Neural cell (in vitro differentiated cells): ENCODE measurements at regions not wholly inside any gene's neighbourhood (a gene's known extent, or its start where the extent isn't known, plus 50 kb on each side); places are given as distances from the start of the nearest gene placed in this dataset.

ENCODE experiments used
- H2AFZ ChIP-seq: fragments of 200-600, 300-800 bp; sonication (generic), shearing (Covaris generic); 2 replicates; pipeline ENCODE4 v1.6.0; 2014; ENCODE audit warnings: low read depth, mild to moderate bottlenecking, antibody characterized with exemption, low read length, moderate library complexity
- H3F3A ChIP-seq: fragments of 200-600 bp; shearing (Covaris generic); 2 replicates; pipeline ENCODE4 v1.6.1; 2016; ENCODE audit warnings: mild to moderate bottlenecking, moderate library complexity, mixed read lengths, antibody characterized with exemption, low read length; ENCODE audit not compliant: insufficient read depth, poor library complexity, severe bottlenecking
- H3K27ac ChIP-seq: fragments of 200-600, 300-800 bp; sonication (generic), shearing (Covaris generic); 2 replicates; pipeline ENCODE4 v1.5.1; 2014; ENCODE audit warnings: mild to moderate bottlenecking, low read length, moderate library complexity
- H3K27me3 ChIP-seq: fragments of 300-800, 200-600 bp; sonication (generic), shearing (Covaris generic); 2 replicates; pipeline ENCODE4 v1.6.0; 2014; ENCODE audit warnings: mild to moderate bottlenecking, low read depth, low read length, moderate library complexity; ENCODE audit not compliant: insufficient read depth
- H3K36me3 ChIP-seq: fragments of 300-800, 200-600 bp; sonication (generic), shearing (Covaris generic); 2 replicates; pipeline ENCODE4 v1.5.1; 2014; ENCODE audit warnings: mild to moderate bottlenecking, antibody characterized with exemption, low read length, moderate library complexity; ENCODE audit not compliant: insufficient read depth
- H3K4me2 ChIP-seq: fragments of 300-800, 200-600 bp; sonication (generic), shearing (Covaris generic); 2 replicates; pipeline ENCODE4 v1.6.0; 2014; ENCODE audit warnings: mild to moderate bottlenecking, low read length
- H3K4me3 ChIP-seq: fragments of 300-800, 200-600 bp; sonication (generic), shearing (Covaris generic); 2 replicates; pipeline ENCODE4 v1.5.1; 2014; ENCODE audit warnings: mild to moderate bottlenecking, low read length, moderate library complexity
- H3K79me2 ChIP-seq: fragments of 200-600 bp; shearing (Covaris generic); replicated peaks from 2 replicates; pipeline ENCODE4 v1.6.0; 2014; ENCODE audit warnings: mild to moderate bottlenecking, low read length, moderate library complexity; ENCODE audit not compliant: insufficient read depth
- H3K9ac ChIP-seq: fragments of 300-800, 200-600 bp; sonication (generic), shearing (Covaris generic); 2 replicates; pipeline ENCODE4 v1.6.1; 2016; ENCODE audit warnings: mild to moderate bottlenecking, low read length, mixed read lengths
- H3K9me2 ChIP-seq: fragments of 200-600 bp; shearing (Covaris generic); 2 replicates; pipeline ENCODE4 v1.6.1; 2016; ENCODE audit warnings: mild to moderate bottlenecking, low read length, mixed read lengths; ENCODE audit not compliant: insufficient read depth
- H3K9me3 ChIP-seq: fragments of 200-600, 300-800 bp; sonication (generic), shearing (Covaris generic); 2 replicates; pipeline ENCODE4 v1.6.1; 2016; ENCODE audit warnings: mild to moderate bottlenecking, mixed run types, low read length, moderate library complexity, mixed read lengths
- H4K20me1 ChIP-seq: fragments of 200-600 bp; shearing (Covaris generic); 2 replicates; pipeline ENCODE4 v1.6.1; 2016; ENCODE audit warnings: mild to moderate bottlenecking, mixed run types; ENCODE audit not compliant: insufficient read depth
- CTCF ChIP-seq: fragments of 450-650 bp; IDR thresholded peaks from 2 replicates; pipeline ENCODE4 v1.5.1; 2014; ENCODE audit warnings: antibody characterized with exemption, mild to moderate bottlenecking, moderate library complexity; ENCODE audit not compliant: poor library complexity, severe bottlenecking
- EP300 ChIP-seq: fragments of 450-650 bp; conservative IDR thresholded peaks from 2 replicates; pipeline ENCODE4 v1.6.1; 2014; ENCODE audit warnings: antibody characterized with exemption, mild to moderate bottlenecking, moderate library complexity; ENCODE audit not compliant: poor library complexity, severe bottlenecking
- EZH2 ChIP-seq: fragments of 200-600, 300-800 bp; shearing (Covaris generic), sonication (generic); IDR thresholded peaks from 2 replicates; pipeline ENCODE4 v1.6.1; 2014; ENCODE audit warnings: antibody characterized with exemption, low read length, borderline replicate concordance, mild to moderate bottlenecking; ENCODE audit not compliant: insufficient read depth, poor library complexity, severe bottlenecking
- MXI1 ChIP-seq: fragments of 450-650 bp; conservative IDR thresholded peaks from 2 replicates; pipeline ENCODE4 v1.6.1; 2014; ENCODE audit warnings: antibody characterized with exemption, mild to moderate bottlenecking; ENCODE audit not compliant: poor library complexity, severe bottlenecking
- POLR2AphosphoS5 ChIP-seq: IDR thresholded peaks from 2 replicates; pipeline ENCODE4 v1.6.1; 2012
- RAD21 ChIP-seq: fragments of 450-650 bp; conservative IDR thresholded peaks from 2 replicates; pipeline ENCODE4 v1.6.1; 2014; ENCODE audit warnings: antibody characterized with exemption, mild to moderate bottlenecking, moderate library complexity
- REST ChIP-seq: IDR thresholded peaks from 2 replicates; pipeline ENCODE4 v1.6.1; 2012; ENCODE audit warnings: borderline replicate concordance
- SMC3 ChIP-seq: fragments of 450-650 bp; conservative IDR thresholded peaks from 2 replicates; pipeline ENCODE4 v1.6.1; 2014; ENCODE audit warnings: antibody characterized with exemption, mild to moderate bottlenecking, moderate library complexity; ENCODE audit not compliant: poor library complexity
- TAF1 ChIP-seq: IDR thresholded peaks from 2 replicates; pipeline ENCODE4 v1.6.1; 2012; ENCODE audit warnings: low read depth

- Histone ChIP-seq H3K4me2 (no peak overlapping the region), H2AFZ (no peak overlapping the region), H3K79me2 (no peaks in the 10 kb centered on the region), H3K27me3 (no peaks in the 10 kb centered on the region), H3K9ac (no peak overlapping the region), H3F3A (no peaks in the 10 kb centered on the region), H3K9me2 (no peaks in the 10 kb centered on the region), H3K36me3 (no peaks in the 10 kb centered on the region), H4K20me1 (no peaks in the 10 kb centered on the region), H3K9me3 (peaks cover 5% of the 10 kb centered on the region), H3K4me3 (no peak overlapping the region), H3K27ac (no peak overlapping the region)
- TF ChIP-seq EP300 = no peak
- no peak for TF ChIP-seq RAD21
- no peak for TF ChIP-seq POLR2AphosphoS5
- TF ChIP-seq SMC3 = no peak
- TF ChIP-seq EZH2 = no peak
- no peak for TF ChIP-seq TAF1
- TF ChIP-seq CTCF = no peak
- TF ChIP-seq MXI1 = no peak
- TF ChIP-seq REST = no peak
These were observed 1170.4 kb downstream of the UQCRFS1 start for GRCh38 chr19:28042516-28042915.

- no peak overlapping the region for H3K4me3 ChIP-seq
- H2AFZ ChIP-seq = no peak overlapping the region
- no peaks in the 10 kb centered on the region for H3K36me3 ChIP-seq
- H4K20me1 ChIP-seq = no peaks in the 10 kb centered on the region
- no peak overlapping the region for H3K4me2 ChIP-seq
- no peaks in the 10 kb centered on the region for H3F3A ChIP-seq
- peaks cover 5% of the 10 kb centered on the region for H3K9me3 ChIP-seq
- no peaks in the 10 kb centered on the region for H3K9me2 ChIP-seq
- H3K27me3 ChIP-seq = no peaks in the 10 kb centered on the region
- no peak overlapping the region for H3K27ac ChIP-seq
- TF ChIP-seq TAF1 = no peak
- TF ChIP-seq CTCF = no peak
- TF ChIP-seq MXI1 = no peak
- TF ChIP-seq POLR2AphosphoS5 = no peak
- no peak for TF ChIP-seq RAD21
- TF ChIP-seq SMC3 = no peak
- no peaks in the 10 kb centered on the region for H3K79me2 ChIP-seq
- no peak overlapping the region for H3K9ac ChIP-seq
These were observed 1173.1 kb downstream of the UQCRFS1 start for GRCh38 chr19:28039677-28040381.
